ENCODE measurements at regions not wholly inside any gene's neighbourhood (a gene's known extent, or its start where the extent isn't known, plus 50 kb on each side); places are given as distances from the start of the nearest gene placed in this dataset.

DNA sequence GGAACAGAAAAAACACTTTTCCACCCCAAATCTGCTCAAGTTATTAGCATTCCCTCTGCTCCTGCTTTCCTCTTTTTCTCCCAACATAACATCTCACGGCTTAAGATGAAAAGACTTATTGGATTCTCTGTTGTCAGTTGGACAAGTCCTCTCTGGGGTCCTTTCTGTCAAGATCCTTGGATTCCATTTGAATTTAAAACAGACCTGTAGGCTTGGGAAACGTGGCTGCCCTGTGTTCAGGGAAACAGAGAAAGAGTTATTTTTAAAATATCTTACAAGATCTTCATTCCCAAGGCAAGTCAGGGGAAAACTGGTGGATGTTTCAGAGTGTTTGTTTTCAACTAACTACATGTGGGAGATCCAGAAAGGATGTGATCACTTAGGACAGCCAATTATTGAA is 322.9 kb downstream of the SAMD5 start:
- Histone ChIP-seq H3K36me3 (replicated peaks) (no peaks in the 10 kb centered on the region), H3K4me1 (no peaks in the 10 kb centered on the region), H3K4me3 (no peak overlapping the region), H3K27me3 (ENCODE audit: low read depth) (peaks cover 3% of the 10 kb centered on the region; the same call in 1 of the 2 replicates), H3K9me3 (no peaks in the 10 kb centered on the region)
- no peak for DNase-seq (ENCODE audit: low spot score in 2 of 2)
- in situ Hi-C loops (cut with MboI; ENCODE audit: low sequenced_read_pairs), result no loop called here

DNA sequence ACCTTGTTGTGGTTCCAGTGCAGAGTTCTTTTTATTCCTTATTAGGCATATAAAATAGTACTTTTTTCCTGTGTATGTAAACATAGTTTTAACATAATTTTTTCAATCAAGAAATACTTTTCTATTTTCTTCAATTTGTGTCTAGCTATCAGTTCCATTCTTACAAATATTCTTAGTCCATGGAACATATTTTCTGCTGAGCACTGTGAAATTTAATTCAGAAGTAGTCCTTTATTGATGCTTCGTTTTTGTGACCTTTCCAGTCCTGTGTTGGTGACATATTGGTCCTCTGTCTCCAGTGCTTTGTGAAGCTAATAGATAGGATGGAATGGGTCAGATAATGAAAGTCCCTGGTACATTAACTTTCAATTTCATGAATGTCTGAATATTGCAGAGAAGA is 325.1 kb downstream of the SAMD5 start:
- Histone ChIP-seq H3K4me3 (no peak overlapping the region), H3K9me3 (no peaks in the 10 kb centered on the region), H3K36me3 (replicated peaks) (no peaks in the 10 kb centered on the region), H3K4me1 (no peaks in the 10 kb centered on the region), H3K27me3 (ENCODE audit: low read depth) (peaks cover 9% of the 10 kb centered on the region; the same call in 1 of the 2 replicates)
- DNase-seq (ENCODE audit: low spot score in 2 of 2), result no peak
- in situ Hi-C loops (cut with MboI; ENCODE audit: low sequenced_read_pairs), result no loop called here

DNA sequence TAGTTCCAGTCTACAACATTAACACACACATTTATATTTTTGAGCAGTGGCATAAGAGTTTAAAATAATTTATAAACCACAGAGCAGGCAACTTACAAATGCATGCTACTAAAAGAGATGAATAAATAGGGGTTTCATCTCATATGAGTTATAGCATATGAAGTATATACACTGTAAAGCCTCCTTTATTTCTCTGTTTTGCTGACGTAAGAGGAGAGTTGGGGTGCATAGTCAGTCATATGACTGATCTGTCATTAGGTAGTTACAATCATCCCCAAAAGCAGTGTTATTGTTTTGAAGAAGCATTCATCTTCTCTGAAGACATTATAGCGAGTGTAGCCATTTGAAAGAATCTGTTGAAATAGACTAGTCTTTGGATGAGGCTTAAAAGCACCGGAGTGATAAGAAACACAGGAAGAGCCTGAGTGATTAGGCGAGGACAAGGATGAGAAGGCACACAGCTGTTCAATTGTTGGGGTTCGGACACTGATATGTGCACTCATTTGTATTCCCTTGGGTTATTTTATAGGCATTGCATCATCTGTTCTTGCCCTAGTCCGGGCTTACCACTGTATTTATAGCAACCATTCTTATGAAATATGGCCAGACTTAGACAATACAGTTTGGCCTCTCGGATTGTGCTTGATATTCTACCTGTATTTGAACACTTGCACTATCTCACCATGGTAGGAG is 325.7 kb downstream of the SAMD5 start:
- peaks cover 9% of the 10 kb centered on the region; the same call in 1 of the 2 replicates for H3K27me3 ChIP-seq (ENCODE audit: low read depth)
- no peak for DNase-seq (ENCODE audit: low spot score in 2 of 2)
- in situ Hi-C loops (cut with MboI; ENCODE audit: low sequenced_read_pairs), result no loop called here
- H3K4me3 ChIP-seq, result no peak overlapping the region
- H3K4me1 ChIP-seq, result no peaks in the 10 kb centered on the region
- no peaks in the 10 kb centered on the region for H3K9me3 ChIP-seq
- H3K36me3 ChIP-seq (replicated peaks), result no peaks in the 10 kb centered on the region

DNA sequence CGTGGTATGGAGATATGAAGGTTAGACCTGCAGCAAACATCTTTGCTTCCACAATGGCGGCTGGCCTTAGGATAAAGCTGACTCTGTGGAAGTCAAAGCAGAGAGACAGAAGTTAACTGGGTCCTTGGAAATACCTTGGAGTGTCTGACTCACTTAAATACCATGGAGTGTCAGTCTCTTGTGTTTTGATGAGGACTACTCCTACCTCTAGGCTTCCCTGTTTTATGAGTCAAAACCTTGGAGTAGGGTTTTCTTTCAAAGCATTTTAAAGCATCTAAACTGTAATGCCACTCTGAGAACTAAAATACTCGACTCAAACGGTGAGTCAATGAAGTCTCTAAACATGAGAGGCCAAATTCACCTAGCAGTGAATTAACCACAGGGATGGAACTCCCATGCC is 329.1 kb downstream of the SAMD5 start:
- no peak for DNase-seq (ENCODE audit: low spot score in 2 of 2)
- H3K27me3 ChIP-seq (ENCODE audit: low read depth), result peaks cover 14% of the 10 kb centered on the region
- in situ Hi-C loops (cut with MboI; ENCODE audit: low sequenced_read_pairs), result no loop called here

DNA sequence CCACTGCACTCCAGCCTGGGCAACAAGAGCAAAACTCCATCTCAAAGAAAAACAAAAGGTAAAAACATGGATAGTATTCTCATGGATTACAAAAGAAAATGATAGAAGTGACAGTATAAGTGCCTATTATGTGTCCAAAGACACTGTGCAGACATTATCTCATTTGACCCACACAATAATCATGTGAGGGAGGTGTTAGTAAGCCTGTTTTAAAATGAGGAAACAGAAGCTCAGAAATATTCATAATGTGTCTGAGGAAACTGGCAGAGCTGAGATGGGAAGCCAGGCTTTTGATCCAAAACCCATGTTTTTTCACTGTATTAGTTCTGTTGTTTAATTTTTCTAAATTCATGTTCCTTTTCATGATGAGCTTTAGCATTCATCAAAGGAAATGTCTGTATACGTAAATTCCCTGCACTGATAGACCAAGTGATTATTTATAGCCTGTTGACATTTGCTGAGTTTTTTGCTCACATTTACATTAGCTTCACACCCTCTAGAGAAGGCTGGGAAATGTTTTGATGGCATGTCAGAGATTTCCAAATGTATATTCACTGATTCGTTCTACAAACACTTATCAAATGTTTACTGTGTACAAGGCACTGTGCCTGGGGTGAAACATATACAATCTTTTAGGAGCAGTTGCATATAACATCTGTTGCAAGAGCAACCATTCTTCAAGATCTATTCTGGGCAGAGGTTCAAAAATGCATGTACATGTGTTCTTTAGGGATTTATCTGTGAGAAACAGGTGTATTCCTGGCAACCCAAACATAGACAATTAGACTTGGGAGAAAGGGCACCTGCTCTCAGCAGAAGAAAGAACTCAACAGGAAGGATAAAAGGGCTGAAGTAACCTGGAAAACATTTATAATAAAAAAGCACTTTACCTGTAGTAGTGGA is 331.5 kb downstream of the SAMD5 start:
- H3K27me3 ChIP-seq (ENCODE audit: low read depth), result peaks cover 14% of the 10 kb centered on the region
- H3K4me1 ChIP-seq, result no peaks in the 10 kb centered on the region
- no peaks in the 10 kb centered on the region for H3K9me3 ChIP-seq
- DNase-seq (ENCODE audit: low spot score in 2 of 2), result no peak
- no peak overlapping the region for H3K4me3 ChIP-seq
- in situ Hi-C loops (cut with MboI; ENCODE audit: low sequenced_read_pairs), result no loop called here
- no peaks in the 10 kb centered on the region for H3K36me3 ChIP-seq (replicated peaks)

More for the DNA sequence above, 329.1 kb downstream of the SAMD5 start:
- H3K4me1 ChIP-seq, result no peaks in the 10 kb centered on the region
- H3K9me3 ChIP-seq, result no peaks in the 10 kb centered on the region
- no peaks in the 10 kb centered on the region for H3K36me3 ChIP-seq (replicated peaks)
- H3K4me3 ChIP-seq, result no peak overlapping the region

DNA sequence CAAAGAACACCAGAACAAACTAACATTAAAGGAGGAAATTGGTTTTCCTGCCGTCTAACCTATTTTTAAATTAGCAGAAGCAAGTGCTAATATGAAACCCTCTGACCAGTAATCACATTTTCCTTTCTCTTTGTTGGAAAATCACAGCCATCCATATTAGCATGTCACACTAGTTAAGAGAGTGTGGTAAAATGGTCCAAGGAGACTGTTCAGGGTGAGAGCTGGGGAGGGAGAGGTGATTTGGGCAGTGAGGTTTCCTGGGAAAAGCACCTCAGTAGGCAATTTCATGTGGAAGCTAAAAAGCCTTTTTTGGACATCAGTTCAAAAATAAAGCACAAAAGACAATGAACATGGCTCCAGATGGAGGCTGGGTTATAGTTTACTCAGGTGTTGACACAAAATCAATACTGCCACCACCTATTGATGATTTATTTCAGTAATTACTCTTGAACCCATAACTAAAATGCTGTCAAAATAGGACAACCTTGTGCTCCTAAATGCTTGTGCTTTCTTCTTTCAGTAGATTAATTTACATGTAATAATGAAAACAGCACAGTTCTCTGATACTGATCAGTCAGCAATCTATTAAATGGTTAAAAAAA is 333.2 kb downstream of the SAMD5 start:
- Histone ChIP-seq H3K4me3 (no peak overlapping the region), H3K9me3 (no peaks in the 10 kb centered on the region), H3K4me1 (no peaks in the 10 kb centered on the region), H3K36me3 (replicated peaks) (no peaks in the 10 kb centered on the region), H3K27me3 (ENCODE audit: low read depth) (peaks cover 14% of the 10 kb centered on the region)
- no peak for DNase-seq (ENCODE audit: low spot score in 2 of 2)
- in situ Hi-C loops (cut with MboI; ENCODE audit: low sequenced_read_pairs), result no loop called here

DNA sequence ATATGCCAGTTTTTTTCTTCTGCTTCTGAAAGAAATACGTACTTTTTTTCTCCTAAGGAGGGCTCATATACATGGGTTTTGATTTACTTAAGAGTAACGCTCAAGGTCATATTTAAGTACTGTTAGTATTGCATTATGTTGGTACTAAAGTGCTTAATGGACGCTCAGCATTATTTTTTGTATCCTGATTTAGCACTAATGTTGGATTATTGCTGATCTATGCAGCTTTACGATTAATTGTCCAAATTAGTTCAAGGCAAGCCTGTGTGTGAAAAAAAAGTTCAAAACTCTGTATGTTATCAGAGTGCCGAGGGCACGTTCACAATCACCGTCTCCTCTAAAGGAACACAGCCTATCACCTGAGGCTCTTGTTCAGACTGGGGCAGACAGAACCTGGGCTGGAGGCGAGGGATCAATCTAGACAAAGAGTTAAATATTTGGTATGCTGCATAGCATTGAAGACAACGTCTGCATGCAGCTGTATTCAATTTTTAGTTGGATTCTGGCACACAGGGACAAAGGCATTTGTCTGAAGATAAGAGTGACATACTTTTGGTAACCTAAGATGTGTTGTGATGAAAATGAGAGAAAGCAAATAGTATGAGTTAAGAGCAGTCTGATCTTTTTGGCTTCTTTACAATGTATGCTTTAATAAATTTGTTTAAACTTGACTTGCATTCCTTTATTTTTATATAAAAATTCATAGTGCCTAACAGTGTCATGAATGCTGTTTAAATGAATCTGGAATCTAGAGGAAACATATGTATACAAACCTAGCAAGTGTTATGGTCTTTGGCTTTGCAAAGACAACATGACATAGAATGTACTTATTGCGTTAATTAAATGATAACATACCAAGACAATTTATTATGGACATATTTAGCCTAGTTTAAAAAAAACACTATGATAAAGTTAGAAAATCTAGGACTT is 341.2 kb downstream of the SAMD5 start:
- in situ Hi-C loops (cut with MboI; ENCODE audit: low sequenced_read_pairs), result no loop called here
- no peak for DNase-seq (ENCODE audit: low spot score in 2 of 2)

DNA sequence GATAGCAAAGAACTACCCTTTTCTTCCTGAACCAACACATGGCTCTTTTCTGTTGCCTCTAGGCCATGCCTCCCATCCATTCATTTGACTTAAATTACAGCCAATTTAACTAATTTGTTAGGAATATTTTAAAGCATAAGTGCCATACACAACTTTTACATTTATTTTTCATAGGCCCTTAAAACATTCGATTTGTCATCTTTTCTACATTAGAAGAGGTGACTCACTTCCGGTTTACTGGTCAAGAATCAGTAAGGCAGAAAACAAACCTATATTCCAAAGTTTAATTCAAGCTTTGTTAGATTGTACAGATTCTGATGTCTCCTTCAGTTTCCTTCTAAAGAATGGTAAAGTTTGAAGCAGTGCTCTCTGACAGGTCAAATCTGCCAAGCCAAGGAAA is 344.3 kb downstream of the SAMD5 start:
- no peak for DNase-seq (ENCODE audit: low spot score in 2 of 2)
- H3K36me3 ChIP-seq (replicated peaks), result no peaks in the 10 kb centered on the region
- no peak overlapping the region for H3K4me3 ChIP-seq
- H3K9me3 ChIP-seq, result no peaks in the 10 kb centered on the region
- H3K27me3 ChIP-seq (ENCODE audit: low read depth), result no peaks in the 10 kb centered on the region
- no peaks in the 10 kb centered on the region for H3K4me1 ChIP-seq
- in situ Hi-C loops (cut with MboI; ENCODE audit: low sequenced_read_pairs), result no loop called here

More for the DNA sequence above, 341.2 kb downstream of the SAMD5 start:
- Histone ChIP-seq H3K9me3 (no peaks in the 10 kb centered on the region), H3K36me3 (replicated peaks) (no peaks in the 10 kb centered on the region), H3K4me1 (no peaks in the 10 kb centered on the region), H3K27me3 (ENCODE audit: low read depth) (no peaks in the 10 kb centered on the region; the same call in 1 of the 2 replicates), H3K4me3 (no peak overlapping the region)

DNA sequence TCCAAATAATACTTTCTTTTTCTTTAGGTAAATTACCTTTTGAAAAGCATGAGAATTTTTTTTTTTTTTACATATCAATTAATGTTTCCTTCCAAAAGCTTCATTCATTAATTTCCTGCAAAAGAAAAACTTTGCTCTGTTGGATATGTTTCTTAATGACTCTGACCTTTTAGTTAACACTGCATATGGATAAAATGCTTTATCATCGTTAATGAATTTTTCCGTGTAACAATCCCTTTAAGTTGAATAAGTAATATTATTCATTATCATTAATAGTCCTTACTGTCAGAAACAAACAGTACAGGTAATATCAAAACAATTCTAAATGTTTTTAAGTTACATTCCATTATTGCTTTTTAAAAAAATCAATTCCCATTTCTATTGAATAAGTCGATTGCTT is 345.1 kb downstream of the SAMD5 start:
- Histone ChIP-seq H3K27me3 (ENCODE audit: low read depth) (no peaks in the 10 kb centered on the region), H3K36me3 (replicated peaks) (no peaks in the 10 kb centered on the region), H3K4me3 (no peak overlapping the region), H3K9me3 (no peaks in the 10 kb centered on the region), H3K4me1 (no peaks in the 10 kb centered on the region)
- in situ Hi-C loops (cut with MboI; ENCODE audit: low sequenced_read_pairs), result no loop called here
- DNase-seq (ENCODE audit: low spot score in 2 of 2), result no peak

DNA sequence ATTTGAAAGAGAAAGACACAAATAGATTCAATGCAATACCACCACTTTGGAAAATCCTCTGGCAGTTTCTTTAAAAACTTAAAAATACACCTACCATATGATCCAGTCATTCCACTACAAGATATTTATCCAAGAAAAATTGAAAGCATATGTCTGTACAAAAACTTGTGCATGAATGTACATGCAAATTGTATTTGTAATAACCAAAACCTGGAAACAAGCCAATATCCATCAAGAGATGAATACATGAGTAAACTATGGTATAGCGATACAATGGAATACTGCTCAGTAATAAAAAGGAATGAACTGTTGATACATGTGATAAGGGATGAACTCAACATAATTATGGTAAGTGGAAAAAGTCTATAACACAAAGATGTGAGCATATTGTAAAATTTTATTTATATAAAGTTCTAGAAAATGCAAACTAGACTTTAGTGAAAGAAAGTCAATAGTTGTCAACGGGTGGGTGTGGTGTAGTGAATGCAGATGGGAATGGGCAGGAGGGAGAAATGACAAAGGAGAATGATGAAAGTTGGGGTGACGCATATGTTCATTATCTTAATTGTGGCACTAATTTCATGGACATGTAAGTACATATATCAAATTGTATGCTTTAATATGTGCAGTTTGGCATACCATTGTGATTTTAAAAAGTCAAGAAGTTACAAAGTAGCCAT is 347.5 kb downstream of the SAMD5 start:
- in situ Hi-C loops (cut with MboI; ENCODE audit: low sequenced_read_pairs), result no loop called here
- Histone ChIP-seq H3K36me3 (replicated peaks) (no peaks in the 10 kb centered on the region), H3K27me3 (ENCODE audit: low read depth) (no peaks in the 10 kb centered on the region), H3K4me3 (no peak overlapping the region), H3K4me1 (no peaks in the 10 kb centered on the region), H3K9me3 (no peaks in the 10 kb centered on the region)
- DNase-seq (ENCODE audit: low spot score in 2 of 2), result no peak

DNA sequence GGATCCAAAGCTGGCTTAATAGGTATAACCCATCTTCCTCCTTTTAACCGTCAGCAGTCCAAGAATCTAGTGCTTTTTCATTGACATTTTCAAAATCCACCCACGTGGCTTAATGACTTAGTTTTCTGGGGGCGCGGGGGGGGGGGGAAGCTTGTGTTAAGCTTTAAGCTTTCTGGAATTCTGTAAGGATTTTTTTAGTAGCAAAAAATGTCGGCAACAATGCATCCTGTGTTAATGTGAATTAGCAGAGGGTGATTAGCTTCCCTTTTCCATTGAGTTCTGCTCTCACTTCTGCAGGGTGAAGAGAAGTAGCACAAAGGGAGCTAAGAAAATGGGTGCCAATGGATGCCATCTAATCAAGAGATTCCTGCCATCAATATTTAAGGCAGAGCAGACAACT is 348.2 kb downstream of the SAMD5 start:
- Histone ChIP-seq H3K4me3 (no peak overlapping the region), H3K36me3 (replicated peaks) (no peaks in the 10 kb centered on the region), H3K4me1 (no peaks in the 10 kb centered on the region), H3K9me3 (no peaks in the 10 kb centered on the region), H3K27me3 (ENCODE audit: low read depth) (no peaks in the 10 kb centered on the region)
- in situ Hi-C loops (cut with MboI; ENCODE audit: low sequenced_read_pairs), result no loop called here
- DNase-seq (ENCODE audit: low spot score in 2 of 2), result no peak

DNA sequence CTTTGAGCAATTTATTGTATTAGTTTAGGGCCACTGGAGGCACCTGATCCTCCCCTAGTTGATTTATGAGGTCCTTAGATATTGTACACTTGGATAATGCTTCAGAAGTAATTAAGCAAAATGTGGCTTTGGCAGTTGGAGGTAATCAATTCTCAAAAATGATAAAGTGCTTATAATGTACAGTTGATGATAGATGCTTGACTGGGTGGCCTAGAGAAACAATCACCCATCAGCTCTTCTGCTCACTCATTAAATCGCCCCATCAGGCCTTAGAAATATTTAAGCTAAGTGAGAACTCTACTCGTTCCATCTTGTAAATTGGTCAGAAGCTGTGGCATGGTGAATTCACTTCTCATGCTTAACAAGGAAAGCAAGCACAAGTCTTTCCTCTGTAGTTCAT is 349.9 kb downstream of the SAMD5 start:
- Histone ChIP-seq H3K27me3 (ENCODE audit: low read depth) (no peaks in the 10 kb centered on the region), H3K36me3 (replicated peaks) (no peaks in the 10 kb centered on the region), H3K9me3 (no peaks in the 10 kb centered on the region), H3K4me1 (no peaks in the 10 kb centered on the region), H3K4me3 (no peak overlapping the region)
- in situ Hi-C loops (cut with MboI; ENCODE audit: low sequenced_read_pairs), result no loop called here
- DNase-seq (ENCODE audit: low spot score in 2 of 2), result no peak

DNA sequence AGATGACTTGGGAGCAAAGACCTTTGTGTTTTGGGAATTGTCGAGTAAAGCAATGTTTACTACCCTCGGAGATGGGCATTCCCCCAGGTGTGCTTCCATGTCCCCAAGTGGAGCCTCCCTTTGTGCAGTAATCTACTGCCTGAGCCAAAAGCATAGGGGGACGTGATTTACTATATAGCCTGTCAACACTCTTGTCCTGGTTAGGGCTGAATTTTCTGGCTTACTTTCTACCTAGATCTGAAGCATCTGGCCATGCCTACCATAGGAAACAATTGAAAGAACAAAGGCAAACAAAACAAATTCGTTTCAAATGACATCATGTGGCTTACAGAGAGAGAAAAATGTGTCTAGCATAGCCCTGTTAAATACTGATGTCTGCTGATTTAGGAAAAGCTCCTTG is 350.6 kb downstream of the SAMD5 start:
- no peaks in the 10 kb centered on the region for H3K27me3 ChIP-seq (ENCODE audit: low read depth)
- H3K36me3 ChIP-seq (replicated peaks), result no peaks in the 10 kb centered on the region
- no peak for DNase-seq (ENCODE audit: low spot score in 2 of 2)
- in situ Hi-C loops (cut with MboI; ENCODE audit: low sequenced_read_pairs), result no loop called here
- H3K4me3 ChIP-seq, result no peak overlapping the region
- H3K9me3 ChIP-seq, result no peaks in the 10 kb centered on the region
- H3K4me1 ChIP-seq, result no peaks in the 10 kb centered on the region
